GM21515 (cell line): ENCODE measurements at regions not wholly inside any gene's neighbourhood (a gene's known extent, or its start where the extent isn't known, plus 50 kb on each side); places are given as distances from the start of the nearest gene placed in this dataset.

Source experiments
- ATAC-seq: cut with Tn5 transposase; IDR thresholded peaks from one replicate; pipeline ENCODE4 v1.9.1; 2021; ENCODE audit not compliant: unreplicated experiment

- ATAC-seq = no peak
Observed at GRCh38 chr18:21991886-21992285, 177.5 kb upstream of the GATA6 start.

- no peak for ATAC-seq
Observed at GRCh38 chr18:21996351-21996826, 173.0 kb upstream of the GATA6 start.

GRCh38 chr18:21997207-21998143 is 171.9 kb upstream of the GATA6 start:
- ATAC-seq = peak; percentile 67

GRCh38 chr18:21998486-21998885 is 170.9 kb upstream of the GATA6 start:
- no peak for ATAC-seq

GRCh38 chr18:22001912-22002487 is 167.4 kb upstream of the GATA6 start:
- ATAC-seq = no peak

GRCh38 chr18:22005191-22005841 is 164.1 kb upstream of the GATA6 start:
- no peak for ATAC-seq

- ATAC-seq = no peak
Observed at GRCh38 chr18:22006458-22006857, 162.9 kb upstream of the GATA6 start.

GRCh38 chr18:22009242-22009641 is 160.1 kb upstream of the GATA6 start:
- ATAC-seq = no peak

- ATAC-seq = no peak
Observed at GRCh38 chr18:22013993-22014392, 155.4 kb upstream of the GATA6 start.

GRCh38 chr18:22015156-22015555 is 154.2 kb upstream of the GATA6 start:
- ATAC-seq = no peak

- ATAC-seq = no peak
Observed at GRCh38 chr18:22018366-22018765, 151.0 kb upstream of the GATA6 start.

- ATAC-seq = no peak
Observed at GRCh38 chr18:22019193-22019592, 150.2 kb upstream of the GATA6 start.

GRCh38 chr18:22020127-22020866 is 149.1 kb upstream of the GATA6 start:
- no peak for ATAC-seq

GRCh38 chr18:22020867-22021370 is 148.5 kb upstream of the GATA6 start:
- ATAC-seq = no peak

GRCh38 chr18:22021701-22022100 is 147.7 kb upstream of the GATA6 start:
- ATAC-seq = no peak

GRCh38 chr18:22024924-22025323 is 144.5 kb upstream of the GATA6 start:
- ATAC-seq = no peak

- ATAC-seq = no peak
Observed at GRCh38 chr18:22026362-22026761, 143.0 kb upstream of the GATA6 start.

- no peak for ATAC-seq
Observed at GRCh38 chr18:22026889-22027288, 142.5 kb upstream of the GATA6 start.

GRCh38 chr18:22031611-22032010 is 137.8 kb upstream of the GATA6 start:
- ATAC-seq = no peak

- no peak for ATAC-seq
Observed at GRCh38 chr18:22032392-22032961, 136.9 kb upstream of the GATA6 start.

GRCh38 chr18:22033085-22033484 is 136.3 kb upstream of the GATA6 start:
- ATAC-seq = no peak
